ENCODE measurements at regions not wholly inside any gene's neighbourhood (a gene's known extent, or its start where the extent isn't known, plus 50 kb on each side); places are given as distances from the start of the nearest gene placed in this dataset.
"Not testable (repeated sequence)": the region's sequence is repeated elsewhere in the genome, so short reads cannot be mapped to it uniquely, and the experiment has no call there.

DNA sequence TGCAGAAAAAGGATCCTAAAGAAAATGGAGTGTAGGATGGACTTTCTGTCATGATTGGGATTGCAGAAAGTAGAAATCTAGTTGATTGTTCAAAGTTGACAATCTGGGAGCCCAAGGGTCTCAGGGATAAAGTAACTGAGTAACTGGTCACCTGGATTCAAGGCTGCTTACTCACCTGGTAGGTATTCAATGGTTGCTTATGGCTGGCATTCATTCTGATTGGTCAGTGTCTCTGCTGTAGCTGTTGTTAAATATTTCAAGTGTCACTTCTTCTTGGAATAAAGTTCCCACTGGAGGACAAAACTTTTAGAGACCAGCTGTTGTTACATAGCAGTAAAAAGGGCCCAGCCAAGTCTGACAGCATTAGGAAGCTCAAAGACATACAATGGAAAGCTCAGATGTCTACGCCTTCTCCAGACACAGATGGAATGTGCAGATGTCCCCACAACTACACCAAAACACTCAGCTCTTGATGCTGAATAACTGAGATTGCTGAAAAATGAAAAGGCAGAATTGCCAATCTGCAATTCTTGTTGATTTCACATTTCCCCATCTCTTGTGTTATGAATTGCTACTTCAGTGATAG lies 106.9 kb downstream of the ZNF467 start:
- no peaks in the 10 kb centered on the region for H3K4me1 ChIP-seq (ENCODE audit: control insufficient read depth in 1 of 2, insufficient read depth in 2 of 2, low read length in 2 of 2)
- no peak overlapping the region for H3K9ac ChIP-seq (ENCODE audit: low read depth in 1 of 2, low read length in 2 of 2)
- H3K4me3 ChIP-seq (ENCODE audit: low read depth in 1 of 2, low read length in 2 of 2), result no peak overlapping the region
- H3K27ac ChIP-seq (ENCODE audit: low read depth, low read length), result no peak overlapping the region
- no peaks in the 10 kb centered on the region for H3K36me3 ChIP-seq (ENCODE audit: control insufficient read depth in 1 of 2, insufficient read depth in 2 of 2, low read length in 2 of 2)
- no peaks in the 10 kb centered on the region for H3K9me3 ChIP-seq (ENCODE audit: control insufficient read depth in 1 of 2, low read length in 2 of 2)
- H3K27me3 ChIP-seq (ENCODE audit: control insufficient read depth in 1 of 2, insufficient read depth in 2 of 2, low read length in 2 of 2), result peaks cover 2 to 6% of the 10 kb centered on the region in 2 donors

DNA sequence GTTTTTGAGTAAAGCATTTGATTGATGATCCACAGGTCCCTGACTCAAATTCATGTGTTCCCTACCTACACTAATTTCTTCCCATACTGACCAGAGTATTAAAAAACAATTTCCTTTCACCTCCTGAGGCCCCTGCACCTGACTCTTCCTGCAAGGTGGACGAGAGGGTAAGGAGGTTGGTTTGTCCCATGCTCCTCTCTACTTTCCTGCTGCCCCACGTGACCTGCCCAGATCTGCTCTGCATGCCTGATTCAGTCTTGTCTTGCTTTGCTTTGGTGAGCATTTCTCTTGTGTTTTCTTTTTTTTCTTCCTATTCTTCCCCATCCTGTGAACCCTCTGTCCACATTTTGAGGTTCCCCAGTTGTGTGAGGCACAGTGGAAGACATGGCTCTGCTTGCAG lies 107.8 kb downstream of the ZNF467 start:
- H3K27ac ChIP-seq (ENCODE audit: low read depth, low read length); H3K36me3 ChIP-seq (ENCODE audit: control insufficient read depth in 1 of 2, insufficient read depth in 2 of 2, low read length in 2 of 2); H3K27me3 ChIP-seq (ENCODE audit: control insufficient read depth in 1 of 2, insufficient read depth in 2 of 2, low read length in 2 of 2); H3K9me3 ChIP-seq (ENCODE audit: control insufficient read depth in 1 of 2, low read length in 2 of 2); H3K4me3 ChIP-seq (ENCODE audit: low read depth in 1 of 2, low read length in 2 of 2); H3K9ac ChIP-seq (ENCODE audit: low read depth in 1 of 2, low read length in 2 of 2); H3K4me1 ChIP-seq (ENCODE audit: control insufficient read depth in 1 of 2, insufficient read depth in 2 of 2, low read length in 2 of 2): not testable (repeated sequence)

- Histone ChIP-seq H3K36me3 (ENCODE audit: control insufficient read depth in 1 of 2, insufficient read depth in 2 of 2, low read length in 2 of 2) (no peaks in the 10 kb centered on the region), H3K9ac (ENCODE audit: low read depth in 1 of 2, low read length in 2 of 2) (no peak overlapping the region), H3K9me3 (ENCODE audit: control insufficient read depth in 1 of 2, low read length in 2 of 2) (no peaks in the 10 kb centered on the region), H3K4me1 (ENCODE audit: control insufficient read depth in 1 of 2, insufficient read depth in 2 of 2, low read length in 2 of 2) (no peaks in the 10 kb centered on the region), H3K27ac (ENCODE audit: low read depth, low read length) (no peak overlapping the region), H3K27me3 (ENCODE audit: control insufficient read depth in 1 of 2, insufficient read depth in 2 of 2, low read length in 2 of 2) (peaks cover 2 to 6% of the 10 kb centered on the region in 2 donors), H3K4me3 (ENCODE audit: low read depth in 1 of 2, low read length in 2 of 2) (no peak overlapping the region)
Observed at GRCh38 chr7:149664666-149665065, 108.7 kb downstream of the ZNF467 start.

GRCh38 chr7:149664176-149664575 lies 109.2 kb downstream of the ZNF467 start:
- peaks cover 2 to 6% of the 10 kb centered on the region in 2 donors for H3K27me3 ChIP-seq (ENCODE audit: control insufficient read depth in 1 of 2, insufficient read depth in 2 of 2, low read length in 2 of 2)
- H3K9ac ChIP-seq (ENCODE audit: low read depth in 1 of 2, low read length in 2 of 2), result no peak overlapping the region
- H3K36me3 ChIP-seq (ENCODE audit: control insufficient read depth in 1 of 2, insufficient read depth in 2 of 2, low read length in 2 of 2), result no peaks in the 10 kb centered on the region
- no peak overlapping the region for H3K27ac ChIP-seq (ENCODE audit: low read depth, low read length)
- H3K4me3 ChIP-seq (ENCODE audit: low read depth in 1 of 2, low read length in 2 of 2), result no peak overlapping the region
- no peaks in the 10 kb centered on the region for H3K9me3 ChIP-seq (ENCODE audit: control insufficient read depth in 1 of 2, low read length in 2 of 2)
- no peaks in the 10 kb centered on the region for H3K4me1 ChIP-seq (ENCODE audit: control insufficient read depth in 1 of 2, insufficient read depth in 2 of 2, low read length in 2 of 2)

- no peak overlapping the region for H3K4me3 ChIP-seq (ENCODE audit: low read depth in 1 of 2, low read length in 2 of 2)
- H3K27ac ChIP-seq (ENCODE audit: low read depth, low read length), result no peak overlapping the region
- H3K4me1 ChIP-seq (ENCODE audit: control insufficient read depth in 1 of 2, insufficient read depth in 2 of 2, low read length in 2 of 2), result no peaks in the 10 kb centered on the region
Observed at GRCh38 chr7:149662591-149663095, 110.7 kb downstream of the ZNF467 start.

GRCh38 chr7:149655784-149656183 lies 117.6 kb downstream of the ZNF467 start:
- Histone ChIP-seq H3K36me3 (ENCODE audit: control insufficient read depth in 1 of 2, insufficient read depth in 2 of 2, low read length in 2 of 2) (no peaks in the 10 kb centered on the region), H3K4me1 (ENCODE audit: control insufficient read depth in 1 of 2, insufficient read depth in 2 of 2, low read length in 2 of 2) (no peaks in the 10 kb centered on the region), H3K27me3 (ENCODE audit: control insufficient read depth in 1 of 2, insufficient read depth in 2 of 2, low read length in 2 of 2) (no peaks in the 10 kb centered on the region), H3K9ac (ENCODE audit: low read depth in 1 of 2, low read length in 2 of 2) (no peak overlapping the region), H3K27ac (ENCODE audit: low read depth, low read length) (no peak overlapping the region), H3K4me3 (ENCODE audit: low read depth in 1 of 2, low read length in 2 of 2) (no peak overlapping the region), H3K9me3 (ENCODE audit: control insufficient read depth in 1 of 2, low read length in 2 of 2) (no peaks in the 10 kb centered on the region)

More at GRCh38 chr7:149662591-149663095, 110.7 kb downstream of the ZNF467 start:
- Histone ChIP-seq H3K27me3 (ENCODE audit: control insufficient read depth in 1 of 2, insufficient read depth in 2 of 2, low read length in 2 of 2) (peaks cover 2 to 6% of the 10 kb centered on the region in 2 donors), H3K9me3 (ENCODE audit: control insufficient read depth in 1 of 2, low read length in 2 of 2) (no peaks in the 10 kb centered on the region), H3K9ac (ENCODE audit: low read depth in 1 of 2, low read length in 2 of 2) (no peak overlapping the region), H3K36me3 (ENCODE audit: control insufficient read depth in 1 of 2, insufficient read depth in 2 of 2, low read length in 2 of 2) (no peaks in the 10 kb centered on the region)

DNA sequence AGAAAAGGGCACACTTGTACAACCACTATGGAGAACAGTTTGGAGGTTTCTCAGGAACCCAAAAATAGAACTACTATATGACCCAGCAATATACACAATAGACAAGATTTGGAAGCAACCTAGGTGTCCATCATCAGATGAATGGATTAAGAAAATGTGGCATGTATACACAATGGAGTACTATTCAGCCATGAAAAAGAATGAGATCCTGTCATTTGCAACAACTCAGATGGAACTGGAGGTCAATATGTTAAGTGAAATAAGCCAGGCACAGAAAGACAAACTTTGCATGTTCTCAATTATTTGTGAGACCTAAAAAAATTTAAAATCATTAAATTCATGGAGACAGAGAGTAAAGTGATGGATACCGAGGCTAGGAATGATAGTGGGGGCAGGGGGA lies 118.8 kb downstream of the ZNF467 start:
- no peaks in the 10 kb centered on the region for H3K4me1 ChIP-seq (ENCODE audit: control insufficient read depth in 1 of 2, insufficient read depth in 2 of 2, low read length in 2 of 2)
- no peaks in the 10 kb centered on the region for H3K36me3 ChIP-seq (ENCODE audit: control insufficient read depth in 1 of 2, insufficient read depth in 2 of 2, low read length in 2 of 2)
- no peak overlapping the region for H3K4me3 ChIP-seq (ENCODE audit: low read depth in 1 of 2, low read length in 2 of 2)
- no peak overlapping the region for H3K9ac ChIP-seq (ENCODE audit: low read depth in 1 of 2, low read length in 2 of 2)
- no peaks in the 10 kb centered on the region for H3K9me3 ChIP-seq (ENCODE audit: control insufficient read depth in 1 of 2, low read length in 2 of 2)
- no peaks in the 10 kb centered on the region for H3K27me3 ChIP-seq (ENCODE audit: control insufficient read depth in 1 of 2, insufficient read depth in 2 of 2, low read length in 2 of 2)
- no peak overlapping the region for H3K27ac ChIP-seq (ENCODE audit: low read depth, low read length)

GRCh38 chr7:149650190-149650589 lies 123.2 kb downstream of the ZNF467 start:
- not testable (repeated sequence) for H3K27me3 ChIP-seq (ENCODE audit: control insufficient read depth in 1 of 2, insufficient read depth in 2 of 2, low read length in 2 of 2); H3K9ac ChIP-seq (ENCODE audit: low read depth in 1 of 2, low read length in 2 of 2); H3K9me3 ChIP-seq (ENCODE audit: control insufficient read depth in 1 of 2, low read length in 2 of 2); H3K4me1 ChIP-seq (ENCODE audit: control insufficient read depth in 1 of 2, insufficient read depth in 2 of 2, low read length in 2 of 2); H3K4me3 ChIP-seq (ENCODE audit: low read depth in 1 of 2, low read length in 2 of 2); H3K27ac ChIP-seq (ENCODE audit: low read depth, low read length); H3K36me3 ChIP-seq (ENCODE audit: control insufficient read depth in 1 of 2, insufficient read depth in 2 of 2, low read length in 2 of 2)

GRCh38 chr7:149644754-149645153 lies 128.6 kb downstream of the ZNF467 start:
- Histone ChIP-seq H3K36me3 (ENCODE audit: control insufficient read depth in 1 of 2, insufficient read depth in 2 of 2, low read length in 2 of 2) (no peaks in the 10 kb centered on the region), H3K27me3 (ENCODE audit: control insufficient read depth in 1 of 2, insufficient read depth in 2 of 2, low read length in 2 of 2) (peaks cover 0 to 7% of the 10 kb centered on the region in 2 donors), H3K27ac (ENCODE audit: low read depth, low read length) (no peak overlapping the region), H3K9ac (ENCODE audit: low read depth in 1 of 2, low read length in 2 of 2) (no peak overlapping the region), H3K4me3 (ENCODE audit: low read depth in 1 of 2, low read length in 2 of 2) (no peak overlapping the region), H3K9me3 (ENCODE audit: control insufficient read depth in 1 of 2, low read length in 2 of 2) (no peaks in the 10 kb centered on the region), H3K4me1 (ENCODE audit: control insufficient read depth in 1 of 2, insufficient read depth in 2 of 2, low read length in 2 of 2) (no peaks in the 10 kb centered on the region)

DNA sequence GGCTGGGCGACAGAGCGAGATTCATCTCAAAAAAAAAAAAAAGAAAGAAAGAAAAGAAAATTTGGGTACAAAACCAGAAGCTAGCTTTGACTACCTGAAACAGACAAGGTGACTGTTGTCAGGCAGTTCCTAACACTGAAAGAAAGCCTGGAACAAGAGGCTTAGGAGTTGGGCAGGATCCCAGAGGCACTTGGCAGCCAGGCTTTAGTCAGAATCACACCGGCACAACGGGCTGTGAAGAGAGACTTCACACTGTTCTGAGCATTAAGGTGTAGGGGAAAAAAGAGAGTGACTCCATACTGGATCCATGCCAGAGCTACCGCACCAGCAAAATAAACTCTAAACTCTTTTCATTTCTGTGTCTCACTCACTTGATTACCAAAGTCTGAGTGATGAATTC lies 130.8 kb downstream of the ZNF467 start:
- Histone ChIP-seq H3K36me3 (ENCODE audit: control insufficient read depth in 1 of 2, insufficient read depth in 2 of 2, low read length in 2 of 2) (no peaks in the 10 kb centered on the region), H3K27me3 (ENCODE audit: control insufficient read depth in 1 of 2, insufficient read depth in 2 of 2, low read length in 2 of 2) (no peaks in the 10 kb centered on the region), H3K27ac (ENCODE audit: low read depth, low read length) (no peak overlapping the region), H3K9ac (ENCODE audit: low read depth in 1 of 2, low read length in 2 of 2) (no peak overlapping the region), H3K9me3 (ENCODE audit: control insufficient read depth in 1 of 2, low read length in 2 of 2) (no peaks in the 10 kb centered on the region), H3K4me1 (ENCODE audit: control insufficient read depth in 1 of 2, insufficient read depth in 2 of 2, low read length in 2 of 2) (no peaks in the 10 kb centered on the region), H3K4me3 (ENCODE audit: low read depth in 1 of 2, low read length in 2 of 2) (no peak overlapping the region)
